SK-N-SH (cell line): ENCODE measurements at regions not wholly inside any gene's neighbourhood (a gene's known extent, or its start where the extent isn't known, plus 50 kb on each side); places are given as distances from the start of the nearest gene placed in this dataset.
"Not testable (repeated sequence)": the region's sequence is repeated elsewhere in the genome, so short reads cannot be mapped to it uniquely, and the experiment has no call there.

Experiments used
- CTCF ChIA-PET: fragments of 300-600, 350-600 bp; formaldehyde crosslinking; extraction: SDS; loops from one replicate; lab custom pipeline; 2021; lab: Yijun Ruan, JAX
- POLR2A ChIA-PET: fragments of 350-600 bp; sonication (Branson Sonifier 250); formaldehyde crosslinking; extraction: SDS; loops from one replicate; lab custom pipeline; 2020; ENCODE audit warnings: antibody characterized with exemption, inconsistent platforms; lab: Yijun Ruan, JAX
- DNase-seq: peaks from one replicate; pipeline ENCODE4 v3.0.0; 2012
- H2AFZ ChIP-seq: fragments of 200-600 bp; sonication (generic); 2 replicates; pipeline ENCODE4 v1.8.1; 2016; ENCODE audit warnings: antibody characterized with exemption, mild to moderate bottlenecking, low read depth
- H3F3A ChIP-seq: fragments of 200-600 bp; sonication (generic); replicated peaks from 2 replicates; pipeline ENCODE3; 2016; ENCODE audit warnings: antibody characterized with exemption, mild to moderate bottlenecking; ENCODE audit not compliant: insufficient read depth
- H3K27ac ChIP-seq, 2 experiments: fragments of 200-500 bp in 1 of 2; fragments of 200-600 bp in 1 of 2; sonication (Bioruptor generic) in 1 of 2; sonication (generic), shearing (Covaris generic) in 1 of 2; 2 replicates each; pipeline versions ENCODE4 v1.5.1 to v1.6.1; 2014 to 2016; ENCODE audit warnings: low read depth in 2 of 2, inconsistent platforms in 1 of 2, low read length in 1 of 2, mild to moderate bottlenecking in 1 of 2, mixed read lengths in 1 of 2
- H3K27me3 ChIP-seq: fragments of 200-600 bp; sonication (generic), shearing (Covaris generic); 2 replicates; pipeline ENCODE4 v1.6.1; 2016; ENCODE audit warnings: mixed run types; ENCODE audit not compliant: insufficient read depth
- H3K36me3 ChIP-seq, 2 experiments: fragments of 200-500 bp in 1 of 2; fragments of 200-600 bp in 1 of 2; sonication (Bioruptor generic) in 1 of 2; sonication (generic) in 1 of 2; replicated peaks in 1 of 2; 2 replicates each; pipeline versions ENCODE3 to v1.5.1; 2014 to 2016; ENCODE audit warnings: low read length in 1 of 2, mild to moderate bottlenecking in 1 of 2; ENCODE audit not compliant: insufficient read depth in 2 of 2, control insufficient read depth in 1 of 2
- H3K4me1 ChIP-seq, 2 experiments: fragments of 200-500 bp in 1 of 2; fragments of 200-600 bp in 1 of 2; sonication (Bioruptor generic) in 1 of 2; sonication (generic), shearing (Covaris generic) in 1 of 2; 2 replicates each; pipeline versions ENCODE4 v1.5.1 to v1.6.1; 2014 to 2016; ENCODE audit warnings: low read depth in 1 of 2, low read length in 1 of 2, mixed run types in 1 of 2; ENCODE audit not compliant: insufficient read depth in 2 of 2, control insufficient read depth in 1 of 2
- H3K4me2 ChIP-seq: fragments of 200-600 bp; sonication (generic), shearing (Covaris generic); 2 replicates; pipeline ENCODE4 v1.6.1; 2017; ENCODE audit warnings: mixed run types
- H3K4me3 ChIP-seq, 2 experiments: fragments of 200-500 bp in 1 of 2; fragments of 200-600 bp in 1 of 2; sonication (Bioruptor generic) in 1 of 2; sonication (generic), shearing (Covaris generic) in 1 of 2; 2 replicates each; pipeline versions ENCODE4 v1.5.1 to v1.8.1; 2014 to 2016; ENCODE audit warnings: low read depth in 2 of 2, inconsistent platforms in 1 of 2, low read length in 1 of 2, mild to moderate bottlenecking in 1 of 2, mixed read lengths in 1 of 2, moderate library complexity in 1 of 2
- H3K79me2 ChIP-seq: fragments of 200-600 bp; sonication (generic); 2 replicates; pipeline ENCODE4 v1.8.1; 2017; ENCODE audit warnings: mild to moderate bottlenecking; ENCODE audit not compliant: insufficient read depth
- H3K9ac ChIP-seq: fragments of 200-600 bp; sonication (generic); 2 replicates; pipeline ENCODE4 v1.6.1; 2017; ENCODE audit warnings: mixed run types
- H3K9me2 ChIP-seq: fragments of 200-600 bp; sonication (generic); 2 replicates; pipeline ENCODE4 v1.6.1; 2017; ENCODE audit warnings: mixed run types
- H3K9me3 ChIP-seq: fragments of 200-600 bp; sonication (generic); 2 replicates; pipeline ENCODE4 v1.6.1; 2017; ENCODE audit warnings: mixed run types, mild to moderate bottlenecking, moderate library complexity
- H4K20me1 ChIP-seq: fragments of 200-600 bp; sonication (generic); 2 replicates; pipeline ENCODE4 v1.6.1; 2017; ENCODE audit warnings: mild to moderate bottlenecking, mixed run types; ENCODE audit not compliant: insufficient read depth
- CTCF ChIP-seq: fragments of 200-600 bp; sonication (generic); IDR thresholded peaks from 2 replicates; pipeline ENCODE4 v1.6.1; 2017; ENCODE audit warnings: antibody characterized with exemption, mild to moderate bottlenecking, moderate library complexity
- EZH2phosphoT487 ChIP-seq: fragments of 200-600 bp; sonication (generic); IDR thresholded peaks from 2 replicates; pipeline ENCODE4 v1.6.1; 2017; ENCODE audit warnings: low read depth, mixed run types, mild to moderate bottlenecking, antibody characterized with exemption, moderate library complexity, borderline replicate concordance
- FOSL2 ChIP-seq: IDR thresholded peaks from 2 replicates; pipeline ENCODE4 v1.4.0; 2012; ENCODE audit warnings: low read depth, mild to moderate bottlenecking, moderate library complexity, borderline replicate concordance
- FOXJ3 ChIP-seq: sonication (generic); formaldehyde crosslinking; IDR thresholded peaks from 2 replicates; pipeline ENCODE4 v1.5.1; 2020; ENCODE audit warnings: mild to moderate bottlenecking, missing genetic modification reagents
- FOXM1 ChIP-seq: IDR thresholded peaks from 2 replicates; pipeline ENCODE4 v1.4.0; 2012; ENCODE audit warnings: low read depth, mild to moderate bottlenecking
- GATA2 ChIP-seq: sonication (generic); formaldehyde crosslinking; IDR thresholded peaks from 2 replicates; pipeline ENCODE4 v1.5.0; 2020; ENCODE audit warnings: mild to moderate bottlenecking, missing genetic modification reagents
- MAX ChIP-seq: IDR thresholded peaks from 2 replicates; pipeline ENCODE4 v1.4.0; 2012; ENCODE audit warnings: low read depth
- RFX5 ChIP-seq: IDR thresholded peaks from 2 replicates; pipeline ENCODE4 v1.6.1; 2012; ENCODE audit warnings: mild to moderate bottlenecking, improper control_type of control experiment, low read length
- SMC3 ChIP-seq: IDR thresholded peaks from 2 replicates; pipeline ENCODE4 v1.6.1; 2012; ENCODE audit warnings: low read depth, low read length, improper control_type of control experiment
- YY1 ChIP-seq: IDR thresholded peaks from 2 replicates; pipeline ENCODE4 v1.4.0; 2012; ENCODE audit warnings: low read depth, mild to moderate bottlenecking
- ZBTB33 ChIP-seq: IDR thresholded peaks from 2 replicates; pipeline ENCODE4 v1.4.0; 2012; ENCODE audit warnings: low read depth, borderline replicate concordance
- WGBS: methylation state at CpG from one replicate; pipeline ENCODE4 v1.1.6; 2017; ENCODE audit warnings: low lambda C conversion rate; 5-methylcytosine and 5-hydroxymethylcytosine counted together

- POLR2A ChIA-PET, result interaction anchor here (0.6 kb wide), 1 partner anchor 590 kb away, joined by 3 read pairs; no protein-coding TSS in a partner anchor
- H3K9ac ChIP-seq, result no peak overlapping the region
- no peaks in the 10 kb centered on the region for H3K79me2 ChIP-seq
- no peak overlapping the region for H3K4me2 ChIP-seq
- no peak for TF ChIP-seq EZH2phosphoT487
- no peak for TF ChIP-seq FOXJ3 (CRISPR knock-in tag)
- no peak for TF ChIP-seq RFX5
- TF ChIP-seq GATA2 (CRISPR knock-in tag), result no peak
- no peak for TF ChIP-seq FOSL2
- no peak for TF ChIP-seq SMC3
- no peak for TF ChIP-seq ZBTB33
- no peak for TF ChIP-seq YY1
- TF ChIP-seq FOXM1, result no peak
- TF ChIP-seq MAX, result no peak
- no peak for TF ChIP-seq CTCF
- no peaks in the 10 kb centered on the region for H3F3A ChIP-seq
- no peak overlapping the region for H3K4me3 ChIP-seq
- H2AFZ ChIP-seq, result no peak overlapping the region
- peaks cover 0 to 21% of the 10 kb centered on the region in 2 experiments; a peak in 1 of 4 replicates for H3K4me1 ChIP-seq
- H3K27ac ChIP-seq, result no peak overlapping the region
- no peaks in the 10 kb centered on the region for H3K9me3 ChIP-seq
- H4K20me1 ChIP-seq, result no peaks in the 10 kb centered on the region
- CTCF ChIA-PET, result no interaction called here
- no peaks in the 10 kb centered on the region for H3K36me3 ChIP-seq
- peak; percentile 50 for DNase-seq
- no peaks in the 10 kb centered on the region for H3K9me2 ChIP-seq
- 64% methylated on average over 4 of the region's 4 CpGs for WGBS
- H3K27me3 ChIP-seq, result no peaks in the 10 kb centered on the region
These were observed 71.1 kb downstream of the MATN1 start for GRCh38 chr1:30652152-30652841.

- H3K4me3 ChIP-seq, result not testable (repeated sequence)
These were observed 72.0 kb downstream of the MATN1 start for GRCh38 chr1:30651395-30651794.

More at GRCh38 chr1:30651395-30651794, 72.0 kb downstream of the MATN1 start:
- POLR2A ChIA-PET, H3K9ac ChIP-seq, H3K79me2 ChIP-seq, H3K4me2 ChIP-seq, H3K27ac ChIP-seq, H3K36me3 ChIP-seq, H3F3A ChIP-seq, H2AFZ ChIP-seq, DNase-seq, H3K9me3 ChIP-seq, CTCF ChIA-PET, H3K27me3 ChIP-seq, H3K9me2 ChIP-seq, H4K20me1 ChIP-seq: not testable (repeated sequence)
- H3K4me1 ChIP-seq, result peaks cover 0 to 21% of the 10 kb centered on the region in 2 experiments; a peak in 1 of 4 replicates
- WGBS, result 59% methylated on average over 5 of the region's 5 CpGs
